HepG2 (cell line): ENCODE measurements at regions not wholly inside any gene's neighbourhood (a gene's known extent, or its start where the extent isn't known, plus 50 kb on each side); places are given as distances from the start of the nearest gene placed in this dataset.

Experiments used
- CREB1 ChIP-seq, 2 experiments: fragments of 450-650 bp in 1 of 2; IDR thresholded peaks; 2 replicates each; pipeline ENCODE4 v1.6.1; 2016 to 2017; ENCODE audit warnings: control low read depth in 1 of 2, mild to moderate bottlenecking in 1 of 2, missing compliant biosample characterization in 1 of 2, missing genetic modification characterization in 1 of 2
- GATAD2A ChIP-seq: IDR thresholded peaks from 2 replicates; pipeline ENCODE4 v1.6.1; 2016
- IRF2 ChIP-seq: IDR thresholded peaks from 2 replicates; pipeline ENCODE4 v1.6.1; 2018; ENCODE audit warnings: missing genetic modification reagents, missing compliant biosample characterization
- KAT7 ChIP-seq: IDR thresholded peaks from 2 replicates; pipeline ENCODE4 v1.6.1; 2018; ENCODE audit warnings: borderline replicate concordance, missing compliant biosample characterization
- KLF6 ChIP-seq: IDR thresholded peaks from 2 replicates; pipeline ENCODE4 v1.8.0; 2016; ENCODE audit warnings: missing biosample characterization, missing genetic modification reagents
- POGZ ChIP-seq: sonication (generic); formaldehyde crosslinking; IDR thresholded peaks from 2 replicates; pipeline ENCODE4 v1.4.0; 2020; ENCODE audit warnings: mild to moderate bottlenecking, missing genetic modification reagents
- PPARG ChIP-seq: conservative IDR thresholded peaks from 2 replicates; pipeline ENCODE4 v1.6.1; 2016; ENCODE audit warnings: missing biosample characterization, missing genetic modification reagents
- SMAD9 ChIP-seq: sonication (generic); formaldehyde crosslinking; IDR thresholded peaks from 2 replicates; pipeline ENCODE4 v1.5.1; 2020; ENCODE audit warnings: mild to moderate bottlenecking, missing genetic modification reagents
- SOX6 ChIP-seq, 2 experiments: fragments of 450-650 bp in 1 of 2; sonication (generic) in 1 of 2; formaldehyde crosslinking in 1 of 2; IDR thresholded peaks; 2 replicates each; pipeline versions ENCODE4 v1.4.0 to v1.6.1; 2017 to 2020; ENCODE audit warnings: antibody characterized with exemption in 1 of 2, mild to moderate bottlenecking in 1 of 2, missing genetic modification reagents in 1 of 2
- STAG1 ChIP-seq: sonication (generic); formaldehyde crosslinking; IDR thresholded peaks from 2 replicates; pipeline ENCODE4 v1.4.0; 2020; ENCODE audit warnings: missing genetic modification reagents
- TARDBP ChIP-seq: sonication (generic); formaldehyde crosslinking; IDR thresholded peaks from 2 replicates; pipeline ENCODE4 v1.8.0; 2022; ENCODE audit warnings: mild to moderate bottlenecking, missing genetic modification reagents
- TF ChIP-seq, protein P1 (sequence below): IDR thresholded peaks from 2 replicates; pipeline ENCODE4 v1.6.1; 2016
- TF ChIP-seq, protein P2 (sequence below): sonication (generic); formaldehyde crosslinking; IDR thresholded peaks from 2 replicates; pipeline ENCODE4 v1.4.0; 2020; ENCODE audit warnings: missing genetic modification reagents, borderline replicate concordance
- TF ChIP-seq, protein P3 (sequence below): sonication (generic); formaldehyde crosslinking; IDR thresholded peaks from 2 replicates; pipeline ENCODE4 v1.5.1; 2020; ENCODE audit warnings: missing genetic modification reagents, mild to moderate bottlenecking, borderline replicate concordance
- TF ChIP-seq, protein P4 (sequence below): sonication (generic); formaldehyde crosslinking; IDR thresholded peaks from 2 replicates; pipeline ENCODE4 v1.4.0; 2020; ENCODE audit warnings: missing genetic modification reagents
- TF ChIP-seq, protein P5 (sequence below): IDR thresholded peaks from 2 replicates; pipeline ENCODE4 v1.4.0; 2020; ENCODE audit warnings: mild to moderate bottlenecking, missing genetic modification reagents
- TF ChIP-seq, protein P6 (sequence below), 2 experiments: fragments of 450-650 bp in 1 of 2; sonication (generic) in 1 of 2; formaldehyde crosslinking; IDR thresholded peaks; 2 replicates each; pipeline versions ENCODE4 v1.5.0 to v1.8.0; 2020 to 2022; ENCODE audit warnings: mild to moderate bottlenecking in 1 of 2, missing genetic modification reagents in 1 of 2

DNA sequence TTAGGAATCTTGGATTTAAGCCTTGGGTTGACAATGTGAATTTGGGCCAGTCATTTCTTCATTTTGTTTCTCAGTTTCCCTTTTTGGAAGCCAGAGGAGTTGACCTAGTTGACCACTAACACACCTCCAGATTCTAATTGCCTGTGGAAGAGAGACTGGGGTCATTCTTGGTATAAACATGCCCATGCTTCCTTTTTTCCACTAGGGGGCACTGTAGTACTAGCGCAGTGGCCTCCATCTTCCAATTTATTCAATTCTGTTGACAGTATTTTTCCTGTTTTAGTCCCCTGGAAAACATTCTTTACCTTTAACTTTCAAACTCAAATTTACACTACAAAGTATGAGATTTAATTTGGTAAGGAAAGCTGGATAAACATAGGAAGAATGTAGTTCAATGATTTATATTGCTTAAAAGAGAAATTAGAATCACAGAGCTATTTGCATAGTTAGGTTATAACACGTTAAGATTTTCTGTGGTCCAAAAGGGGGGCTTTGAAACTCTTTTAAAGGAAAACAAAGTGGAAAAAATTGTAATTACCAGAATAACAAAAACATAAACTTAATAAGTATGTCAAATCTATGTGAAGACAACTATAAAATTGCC, 57.5 kb upstream of the AGPS start (continued):
- TF ChIP-seq, protein P1, sequence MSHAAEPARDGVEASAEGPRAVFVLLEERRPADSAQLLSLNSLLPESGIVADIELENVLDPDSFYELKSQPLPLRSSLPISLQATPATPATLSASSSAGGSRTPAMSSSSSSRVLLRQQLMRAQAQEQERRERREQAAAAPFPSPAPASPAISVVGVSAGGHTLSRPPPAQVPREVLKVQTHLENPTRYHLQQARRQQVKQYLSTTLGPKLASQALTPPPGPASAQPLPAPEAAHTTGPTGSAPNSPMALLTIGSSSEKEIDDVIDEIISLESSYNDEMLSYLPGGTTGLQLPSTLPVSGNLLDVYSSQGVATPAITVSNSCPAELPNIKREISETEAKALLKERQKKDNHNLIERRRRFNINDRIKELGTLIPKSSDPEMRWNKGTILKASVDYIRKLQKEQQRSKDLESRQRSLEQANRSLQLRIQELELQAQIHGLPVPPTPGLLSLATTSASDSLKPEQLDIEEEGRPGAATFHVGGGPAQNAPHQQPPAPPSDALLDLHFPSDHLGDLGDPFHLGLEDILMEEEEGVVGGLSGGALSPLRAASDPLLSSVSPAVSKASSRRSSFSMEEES (CRISPR knock-in tag), result 0 out of 2 replicates have a peak, but pooled peaks have one; percentile 28
- TF ChIP-seq KAT7 (CRISPR knock-in tag) (0 out of 2 replicates have a peak, but pooled peaks have one; percentile 46), GATAD2A (CRISPR knock-in tag) (peak; percentile 61), IRF2 (CRISPR knock-in tag) (no peak), CREB1 (IDR thresholded peaks at IDR 0.05) (no peak), CREB1 (CRISPR knock-in tag; IDR thresholded peaks at IDR 0.05) (peak; percentile 42; the same call in 1 of the 2 replicates), POGZ (0 out of 2 replicates have a peak, but pooled peaks have one; percentile 31), SMAD9 (CRISPR knock-in tag) (no peak), TARDBP (0 out of 2 replicates have a peak, but pooled peaks have one; percentile 18), SOX6 (IDR thresholded peaks at IDR 0.05) (no peak), SOX6 (CRISPR knock-in tag; IDR thresholded peaks at IDR 0.05) (peak; percentile 16; the same call in 1 of the 2 replicates), STAG1 (CRISPR knock-in tag) (peak; percentile 97), KLF6 (0 out of 2 replicates have a peak, but pooled peaks have one; percentile 38), PPARG (peak; percentile 58; the same call in 1 of the 2 replicates)
- TF ChIP-seq, protein P2, sequence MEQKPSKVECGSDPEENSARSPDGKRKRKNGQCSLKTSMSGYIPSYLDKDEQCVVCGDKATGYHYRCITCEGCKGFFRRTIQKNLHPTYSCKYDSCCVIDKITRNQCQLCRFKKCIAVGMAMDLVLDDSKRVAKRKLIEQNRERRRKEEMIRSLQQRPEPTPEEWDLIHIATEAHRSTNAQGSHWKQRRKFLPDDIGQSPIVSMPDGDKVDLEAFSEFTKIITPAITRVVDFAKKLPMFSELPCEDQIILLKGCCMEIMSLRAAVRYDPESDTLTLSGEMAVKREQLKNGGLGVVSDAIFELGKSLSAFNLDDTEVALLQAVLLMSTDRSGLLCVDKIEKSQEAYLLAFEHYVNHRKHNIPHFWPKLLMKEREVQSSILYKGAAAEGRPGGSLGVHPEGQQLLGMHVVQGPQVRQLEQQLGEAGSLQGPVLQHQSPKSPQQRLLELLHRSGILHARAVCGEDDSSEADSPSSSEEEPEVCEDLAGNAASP (CRISPR knock-in tag), result peak; percentile 47; the same call in 1 of the 2 replicates
- TF ChIP-seq, protein P3, sequence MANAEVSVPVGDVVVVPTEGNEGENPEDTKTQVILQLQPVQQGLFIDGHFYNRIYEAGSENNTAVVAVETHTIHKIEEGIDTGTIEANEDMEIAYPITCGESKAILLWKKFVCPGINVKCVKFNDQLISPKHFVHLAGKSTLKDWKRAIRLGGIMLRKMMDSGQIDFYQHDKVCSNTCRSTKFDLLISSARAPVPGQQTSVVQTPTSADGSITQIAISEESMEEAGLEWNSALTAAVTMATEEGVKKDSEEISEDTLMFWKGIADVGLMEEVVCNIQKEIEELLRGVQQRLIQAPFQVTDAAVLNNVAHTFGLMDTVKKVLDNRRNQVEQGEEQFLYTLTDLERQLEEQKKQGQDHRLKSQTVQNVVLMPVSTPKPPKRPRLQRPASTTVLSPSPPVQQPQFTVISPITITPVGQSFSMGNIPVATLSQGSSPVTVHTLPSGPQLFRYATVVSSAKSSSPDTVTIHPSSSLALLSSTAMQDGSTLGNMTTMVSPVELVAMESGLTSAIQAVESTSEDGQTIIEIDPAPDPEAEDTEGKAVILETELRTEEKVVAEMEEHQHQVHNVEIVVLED, result 0 out of 2 replicates have a peak, but pooled peaks have one; percentile 8
- TF ChIP-seq, protein P4, sequence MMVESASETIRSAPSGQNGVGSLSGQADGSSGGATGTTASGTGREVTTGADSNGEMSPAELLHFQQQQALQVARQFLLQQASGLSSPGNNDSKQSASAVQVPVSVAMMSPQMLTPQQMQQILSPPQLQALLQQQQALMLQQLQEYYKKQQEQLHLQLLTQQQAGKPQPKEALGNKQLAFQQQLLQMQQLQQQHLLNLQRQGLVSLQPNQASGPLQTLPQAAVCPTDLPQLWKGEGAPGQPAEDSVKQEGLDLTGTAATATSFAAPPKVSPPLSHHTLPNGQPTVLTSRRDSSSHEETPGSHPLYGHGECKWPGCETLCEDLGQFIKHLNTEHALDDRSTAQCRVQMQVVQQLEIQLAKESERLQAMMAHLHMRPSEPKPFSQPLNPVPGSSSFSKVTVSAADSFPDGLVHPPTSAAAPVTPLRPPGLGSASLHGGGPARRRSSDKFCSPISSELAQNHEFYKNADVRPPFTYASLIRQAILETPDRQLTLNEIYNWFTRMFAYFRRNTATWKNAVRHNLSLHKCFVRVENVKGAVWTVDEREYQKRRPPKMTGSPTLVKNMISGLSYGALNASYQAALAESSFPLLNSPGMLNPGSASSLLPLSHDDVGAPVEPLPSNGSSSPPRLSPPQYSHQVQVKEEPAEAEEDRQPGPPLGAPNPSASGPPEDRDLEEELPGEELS (CRISPR knock-in tag), result peak; percentile 27; the same call in 1 of the 2 replicates
- TF ChIP-seq, protein P5, sequence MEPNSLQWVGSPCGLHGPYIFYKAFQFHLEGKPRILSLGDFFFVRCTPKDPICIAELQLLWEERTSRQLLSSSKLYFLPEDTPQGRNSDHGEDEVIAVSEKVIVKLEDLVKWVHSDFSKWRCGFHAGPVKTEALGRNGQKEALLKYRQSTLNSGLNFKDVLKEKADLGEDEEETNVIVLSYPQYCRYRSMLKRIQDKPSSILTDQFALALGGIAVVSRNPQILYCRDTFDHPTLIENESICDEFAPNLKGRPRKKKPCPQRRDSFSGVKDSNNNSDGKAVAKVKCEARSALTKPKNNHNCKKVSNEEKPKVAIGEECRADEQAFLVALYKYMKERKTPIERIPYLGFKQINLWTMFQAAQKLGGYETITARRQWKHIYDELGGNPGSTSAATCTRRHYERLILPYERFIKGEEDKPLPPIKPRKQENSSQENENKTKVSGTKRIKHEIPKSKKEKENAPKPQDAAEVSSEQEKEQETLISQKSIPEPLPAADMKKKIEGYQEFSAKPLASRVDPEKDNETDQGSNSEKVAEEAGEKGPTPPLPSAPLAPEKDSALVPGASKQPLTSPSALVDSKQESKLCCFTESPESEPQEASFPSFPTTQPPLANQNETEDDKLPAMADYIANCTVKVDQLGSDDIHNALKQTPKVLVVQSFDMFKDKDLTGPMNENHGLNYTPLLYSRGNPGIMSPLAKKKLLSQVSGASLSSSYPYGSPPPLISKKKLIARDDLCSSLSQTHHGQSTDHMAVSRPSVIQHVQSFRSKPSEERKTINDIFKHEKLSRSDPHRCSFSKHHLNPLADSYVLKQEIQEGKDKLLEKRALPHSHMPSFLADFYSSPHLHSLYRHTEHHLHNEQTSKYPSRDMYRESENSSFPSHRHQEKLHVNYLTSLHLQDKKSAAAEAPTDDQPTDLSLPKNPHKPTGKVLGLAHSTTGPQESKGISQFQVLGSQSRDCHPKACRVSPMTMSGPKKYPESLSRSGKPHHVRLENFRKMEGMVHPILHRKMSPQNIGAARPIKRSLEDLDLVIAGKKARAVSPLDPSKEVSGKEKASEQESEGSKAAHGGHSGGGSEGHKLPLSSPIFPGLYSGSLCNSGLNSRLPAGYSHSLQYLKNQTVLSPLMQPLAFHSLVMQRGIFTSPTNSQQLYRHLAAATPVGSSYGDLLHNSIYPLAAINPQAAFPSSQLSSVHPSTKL (CRISPR knock-in tag), result peak; percentile 62
- TF ChIP-seq, protein P6, sequence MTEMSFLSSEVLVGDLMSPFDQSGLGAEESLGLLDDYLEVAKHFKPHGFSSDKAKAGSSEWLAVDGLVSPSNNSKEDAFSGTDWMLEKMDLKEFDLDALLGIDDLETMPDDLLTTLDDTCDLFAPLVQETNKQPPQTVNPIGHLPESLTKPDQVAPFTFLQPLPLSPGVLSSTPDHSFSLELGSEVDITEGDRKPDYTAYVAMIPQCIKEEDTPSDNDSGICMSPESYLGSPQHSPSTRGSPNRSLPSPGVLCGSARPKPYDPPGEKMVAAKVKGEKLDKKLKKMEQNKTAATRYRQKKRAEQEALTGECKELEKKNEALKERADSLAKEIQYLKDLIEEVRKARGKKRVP (CRISPR knock-in tag; IDR thresholded peaks at IDR 0.05), result 0 out of 4 replicates have a peak, but pooled peaks of 1 of the 2 experiments have one; percentile 21
